Colon (tissue), 2 donors: ENCODE measurements at regions not wholly inside any gene's neighbourhood (a gene's known extent, or its start where the extent isn't known, plus 50 kb on each side); places are given as distances from the start of the nearest gene placed in this dataset.
"Not testable (repeated sequence)": the region's sequence is repeated elsewhere in the genome, so short reads cannot be mapped to it uniquely, and the experiment has no call there.

Experiments used
- FAIRE-seq: peaks from 2 replicates; lab custom pipeline; 2012; peaks lifted over from hg19 to GRCh38; lab: Jason Lieb, UNC
- donor health status: control.
- donor health status: control.

DNA sequence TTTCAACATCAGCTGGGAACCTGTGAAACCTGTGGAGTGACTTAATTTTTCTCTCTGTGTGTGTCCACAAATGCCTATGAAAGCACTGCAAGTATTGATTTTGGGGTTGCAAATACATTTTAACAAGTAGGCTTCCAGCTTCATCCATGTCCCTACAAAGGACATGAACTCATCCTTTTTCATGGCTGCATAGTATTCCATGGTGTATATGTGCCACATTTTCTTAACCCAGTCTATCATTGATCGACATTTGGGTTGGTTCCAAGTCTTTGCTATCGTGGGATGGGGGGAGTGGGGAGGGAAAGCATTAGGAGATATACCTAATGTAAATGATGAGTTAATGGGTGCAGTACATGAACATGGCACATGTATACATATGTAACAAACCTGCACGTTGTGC, 711.3 kb downstream of the LTN1 start:
- not testable (repeated sequence) for FAIRE-seq

GRCh38 chr21:28280611-28281010, 712.1 kb downstream of the LTN1 start:
- FAIRE-seq, result no peak

- FAIRE-seq, result no peak
Measured at GRCh38 chr21:28277324-28277723, 715.4 kb downstream of the LTN1 start.

DNA sequence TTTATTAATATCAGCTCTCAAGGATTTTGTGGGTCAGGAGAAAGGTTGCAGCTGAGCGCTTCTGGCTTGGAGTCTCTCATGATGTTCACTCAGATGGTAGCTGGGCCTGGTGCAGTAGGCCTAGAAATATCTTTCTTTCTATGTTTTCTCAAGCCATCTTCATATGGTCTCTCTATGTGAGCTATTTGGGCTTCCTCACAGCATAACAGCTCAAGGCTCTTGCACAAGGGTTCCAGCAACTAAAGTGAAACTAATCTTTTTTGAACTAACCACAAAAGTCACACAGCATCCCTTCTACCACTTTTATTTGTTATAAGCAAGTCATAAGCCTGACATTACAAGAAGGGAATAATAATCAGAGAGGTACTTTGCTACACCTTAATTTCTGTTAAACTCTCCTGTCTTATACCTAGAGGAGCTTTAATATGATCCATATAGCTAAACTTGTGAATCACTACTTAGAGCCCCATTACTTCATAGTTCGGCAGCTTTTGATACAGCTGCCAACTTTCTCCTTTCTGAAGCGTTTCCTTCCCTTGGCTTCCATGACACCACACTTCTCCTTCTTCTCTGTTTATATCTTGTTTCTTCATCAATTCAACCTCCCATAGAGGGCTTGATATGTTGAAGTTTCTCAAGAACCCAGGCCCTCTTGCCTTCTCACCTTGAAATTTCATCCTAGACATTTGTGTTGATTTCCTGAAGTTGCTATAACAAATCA, 720.2 kb downstream of the LTN1 start:
- no peak for FAIRE-seq

DNA sequence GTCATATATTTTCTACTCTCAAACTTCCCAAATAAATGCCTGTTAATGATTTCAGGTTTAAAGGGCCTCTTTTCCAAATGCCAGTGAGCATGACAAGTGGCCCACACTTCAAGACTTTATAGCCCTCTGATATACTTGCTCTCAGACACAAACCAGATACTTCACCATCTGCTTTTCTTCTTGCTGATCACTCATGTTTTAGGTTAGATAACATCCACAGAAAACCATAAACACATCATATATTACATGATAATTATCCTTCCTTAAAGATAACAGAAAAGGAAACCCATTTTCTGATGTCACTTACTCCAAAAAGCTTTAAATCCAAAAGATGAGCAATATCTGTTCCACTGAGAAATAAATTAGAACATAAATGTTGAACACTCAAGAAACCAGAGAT, 723.5 kb downstream of the LTN1 start:
- no peak for FAIRE-seq

GRCh38 chr21:28268685-28269084, 724.0 kb downstream of the LTN1 start:
- FAIRE-seq, result no peak

DNA sequence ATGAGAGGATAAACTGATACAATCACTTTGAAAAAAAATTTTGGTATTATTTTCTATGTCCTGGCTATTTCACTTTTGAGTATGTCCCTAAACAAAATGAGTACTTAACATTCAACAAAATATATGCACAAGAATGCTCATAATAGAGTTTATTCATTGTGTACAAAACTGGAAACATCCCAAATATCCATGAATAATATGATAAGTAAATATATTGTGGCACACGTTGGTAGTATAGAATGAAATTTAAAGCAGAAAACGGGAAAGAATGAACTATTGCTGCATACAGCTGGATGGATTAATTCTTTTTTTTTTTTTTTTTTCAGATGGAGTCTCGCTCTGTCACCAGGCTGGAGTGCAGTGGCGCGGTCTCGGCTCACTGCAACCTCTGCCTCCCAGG, 725.2 kb downstream of the LTN1 start:
- no peak for FAIRE-seq

GRCh38 chr21:28266061-28266460, 726.6 kb downstream of the LTN1 start:
- no peak for FAIRE-seq

DNA sequence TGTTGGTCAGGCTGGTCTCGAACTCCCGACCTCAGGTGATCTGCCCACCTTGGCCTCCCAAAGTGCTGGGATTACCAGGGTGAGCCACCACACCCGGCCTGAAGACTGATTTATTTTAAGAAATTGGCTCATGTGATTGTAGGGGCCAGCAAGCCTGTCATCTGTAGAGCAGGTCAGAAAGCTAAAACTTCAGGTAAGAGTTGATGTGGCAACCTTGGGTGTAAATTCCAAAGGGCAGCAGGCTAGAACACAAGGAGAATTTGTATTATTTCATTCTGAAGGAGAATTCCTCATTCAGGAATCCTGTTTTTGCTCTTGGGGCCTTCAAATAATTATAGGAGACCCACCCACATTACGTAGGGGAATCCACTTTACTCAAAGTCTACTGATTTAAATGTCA, 728.7 kb downstream of the LTN1 start:
- no peak for FAIRE-seq

DNA sequence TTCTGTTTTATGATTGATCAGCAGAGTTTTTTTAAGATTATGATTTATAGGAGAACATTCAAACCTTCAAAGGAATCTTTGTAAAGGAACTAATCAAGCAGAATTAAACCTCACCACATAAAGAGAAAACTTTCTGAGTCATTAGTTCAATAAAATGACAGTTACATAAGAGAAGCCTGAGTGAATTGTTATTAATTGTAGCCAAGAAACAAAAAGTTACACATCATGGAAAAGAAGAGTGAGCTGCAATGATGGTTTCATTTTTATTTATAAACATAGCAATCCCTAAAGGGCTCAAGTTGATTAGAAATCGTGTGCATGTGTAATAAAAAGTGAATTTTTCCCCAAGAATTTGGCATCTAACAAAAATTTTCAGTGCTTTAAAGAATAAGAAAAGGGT, 731.4 kb downstream of the LTN1 start:
- FAIRE-seq, result no peak

DNA sequence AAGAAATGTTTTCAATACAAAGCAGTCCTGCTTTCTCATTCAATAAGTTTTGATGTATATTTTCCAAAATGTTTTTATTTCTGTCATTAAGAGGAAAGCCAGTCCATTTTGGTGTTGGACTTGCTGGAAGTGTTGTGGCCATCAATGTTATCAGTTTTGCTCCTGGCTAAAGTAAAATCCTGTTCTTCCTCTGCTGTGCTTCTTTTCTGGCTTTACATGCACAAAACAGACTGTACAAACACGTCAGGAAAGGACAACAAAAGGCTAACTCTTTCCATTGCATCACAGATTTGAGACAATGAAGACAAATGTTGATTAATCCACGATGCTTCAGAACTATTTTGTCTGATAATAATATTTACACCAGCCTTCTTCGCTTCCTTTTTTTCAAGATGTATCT, 735.4 kb downstream of the LTN1 start:
- no peak for FAIRE-seq

GRCh38 chr21:28256837-28257236, 735.8 kb downstream of the LTN1 start:
- FAIRE-seq, result no peak

GRCh38 chr21:28256420-28256831, 736.3 kb downstream of the LTN1 start:
- no peak for FAIRE-seq

- no peak for FAIRE-seq
Measured at GRCh38 chr21:28253961-28254360, 738.7 kb downstream of the LTN1 start.

DNA sequence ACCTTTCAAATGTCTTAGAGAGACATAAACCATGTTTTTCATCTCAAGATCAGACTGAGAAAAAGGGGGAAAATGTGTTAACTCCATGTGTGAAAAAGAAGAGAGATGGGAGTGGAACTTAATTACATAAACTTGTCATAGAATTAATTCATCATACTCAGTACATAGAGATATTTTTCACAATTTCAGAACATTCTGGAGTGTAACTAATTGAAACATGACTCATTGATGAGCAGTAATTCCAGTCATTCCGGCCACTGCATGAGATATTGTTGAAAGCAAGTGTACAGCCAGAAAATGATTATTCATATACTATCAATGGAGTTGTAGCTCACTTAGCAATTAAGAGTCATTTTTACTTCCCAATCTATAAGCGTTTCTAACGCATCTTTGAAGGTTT, 739.3 kb downstream of the LTN1 start:
- FAIRE-seq, result no peak

DNA sequence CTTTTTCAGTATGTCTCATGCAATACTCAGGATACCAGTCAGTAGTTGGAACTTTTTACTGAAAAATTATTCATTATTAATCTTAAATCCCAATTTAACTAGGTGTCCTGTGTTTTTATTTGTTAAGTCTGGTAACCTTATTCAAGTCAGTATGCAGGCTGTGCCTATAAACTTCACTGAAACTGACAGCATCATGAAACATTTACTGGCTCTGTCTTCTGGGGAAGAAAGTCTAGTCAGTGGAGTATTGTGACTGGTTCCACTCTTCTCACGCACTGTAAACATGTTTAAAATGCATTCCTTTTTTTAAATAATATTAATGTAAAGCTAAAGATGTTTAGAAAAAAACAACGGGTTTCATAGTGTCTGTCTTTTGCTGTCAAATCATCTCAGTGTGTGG, 739.7 kb downstream of the LTN1 start:
- no peak for FAIRE-seq

DNA sequence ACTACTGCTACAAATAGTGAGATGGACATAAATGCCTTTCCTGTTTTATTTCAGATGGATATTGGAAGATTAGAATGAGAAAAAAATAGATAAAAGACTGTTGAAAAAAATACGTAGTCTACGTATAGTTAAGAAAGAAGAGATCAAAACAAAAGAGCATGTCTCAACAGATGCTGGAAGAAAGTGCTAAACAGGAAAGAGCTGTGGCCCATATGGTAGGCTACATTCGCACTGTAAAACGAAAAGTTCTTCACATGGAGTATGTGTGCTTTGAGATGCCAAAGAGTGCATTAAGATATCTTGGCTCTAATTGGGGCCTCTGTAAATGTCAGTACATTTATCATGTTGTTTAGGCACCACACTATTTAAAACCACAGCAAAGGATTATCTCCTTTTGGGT, 741.7 kb downstream of the LTN1 start:
- no peak for FAIRE-seq

DNA sequence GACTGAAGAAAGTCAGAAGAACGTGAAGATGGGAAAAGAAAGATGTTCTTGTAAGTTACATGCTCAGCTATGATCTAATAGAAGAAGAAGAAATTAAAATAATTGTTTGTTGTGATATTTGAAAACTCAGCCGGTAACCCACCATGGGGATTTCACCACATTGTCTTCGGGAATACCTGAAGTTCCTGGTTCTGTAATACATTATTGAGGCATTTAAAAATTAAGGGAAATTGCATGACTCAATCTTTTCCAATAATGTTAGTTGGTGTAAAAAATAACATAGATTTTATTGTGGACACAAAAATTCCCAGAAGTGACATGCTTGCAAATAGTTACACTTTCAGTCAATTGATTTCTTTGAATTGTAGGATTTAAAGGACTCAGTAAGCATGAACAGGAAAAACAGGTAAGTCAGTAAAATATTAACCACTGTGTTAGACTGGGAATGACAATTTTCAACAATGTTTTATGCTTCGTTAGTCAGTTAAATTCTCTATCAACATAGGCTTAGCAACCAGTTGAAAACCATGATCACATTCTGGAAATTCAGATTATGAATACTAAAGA, 745.1 kb downstream of the LTN1 start:
- no peak for FAIRE-seq

GRCh38 chr21:28240586-28240985, 752.1 kb downstream of the LTN1 start:
- no peak for FAIRE-seq

- no peak for FAIRE-seq
Measured at GRCh38 chr21:28239340-28239739, 753.3 kb downstream of the LTN1 start.

- FAIRE-seq, result no peak
Measured at GRCh38 chr21:28237661-28238060, 755.0 kb downstream of the LTN1 start.

DNA sequence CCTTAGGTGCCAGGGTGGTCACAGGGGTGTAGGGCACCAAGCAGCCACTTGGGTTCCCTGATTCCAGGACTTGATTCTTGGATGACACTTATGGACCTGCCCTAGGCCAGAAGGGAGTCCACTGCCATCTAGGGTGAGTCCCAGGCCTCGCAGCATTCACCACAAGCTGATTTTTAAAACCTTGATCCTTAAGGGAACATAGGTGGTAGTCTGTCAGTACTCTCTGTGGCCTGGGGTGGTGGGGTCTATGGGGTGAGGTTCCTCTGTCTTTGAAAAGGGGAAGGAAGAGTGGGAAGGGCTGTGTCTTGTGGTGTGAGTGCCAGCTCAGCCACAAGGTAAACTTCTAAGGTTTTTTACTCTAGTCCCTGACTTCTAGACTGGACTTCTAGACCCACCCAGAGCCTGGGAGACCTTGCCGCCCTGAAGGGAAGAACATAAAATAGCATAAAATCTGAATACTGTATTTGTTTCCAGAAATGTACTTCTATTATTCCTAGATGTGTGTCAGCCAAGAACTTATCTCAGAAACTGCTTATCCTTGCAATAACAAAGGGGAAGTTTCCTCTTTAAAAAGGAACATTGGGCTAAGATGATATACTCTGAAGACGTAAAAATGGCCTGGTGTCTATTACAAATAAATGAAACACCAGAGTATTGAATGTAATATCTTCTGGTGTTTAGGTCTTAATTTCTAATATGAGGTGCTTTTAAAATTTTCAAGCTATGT, 757.3 kb downstream of the LTN1 start:
- FAIRE-seq, result no peak

DNA sequence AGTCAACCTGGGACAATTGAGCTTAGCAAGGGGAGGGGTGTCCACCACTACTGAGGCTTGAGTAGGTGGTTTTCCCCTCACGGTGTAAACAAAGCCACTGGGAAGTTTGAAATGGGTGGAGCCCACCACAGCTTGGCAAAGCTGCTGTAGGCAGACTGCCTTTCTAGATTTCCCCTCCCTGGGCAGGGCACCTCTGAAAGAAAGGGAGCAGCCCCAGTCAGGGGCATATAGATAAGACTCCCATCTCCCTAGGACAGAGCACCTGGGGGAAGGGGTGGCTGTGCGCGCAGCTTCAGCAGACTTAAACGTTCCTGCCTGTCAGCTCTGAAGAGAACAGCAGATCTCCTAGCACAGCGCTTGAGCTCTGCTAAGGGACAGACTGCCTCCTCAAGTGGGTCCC, 758.4 kb downstream of the LTN1 start:
- no peak for FAIRE-seq
